ENCODE measurements at regions not wholly inside any gene's neighbourhood (a gene's known extent, or its start where the extent isn't known, plus 50 kb on each side); places are given as distances from the start of the nearest gene placed in this dataset.

- H3K4me3 ChIP-seq (replicated peaks; ENCODE audit: low read depth, low read length) = no peak overlapping the region
- DNase-seq (ENCODE audit: low read depth) = no peak
- TF ChIP-seq CTCF (IDR thresholded peaks at IDR 0.05; ENCODE audit: low read length, missing control alignments) = no peak
Measured at GRCh38 chr14:81953419-81953818, 419.8 kb upstream of the SEL1L start.

GRCh38 chr14:81955123-81955522, 421.5 kb upstream of the SEL1L start:
- DNase-seq (ENCODE audit: low read depth) = no peak
- no peak overlapping the region for H3K4me3 ChIP-seq (replicated peaks; ENCODE audit: low read depth, low read length)

GRCh38 chr14:81960781-81961180, 427.1 kb upstream of the SEL1L start:
- no peak for DNase-seq (ENCODE audit: low read depth)
- no peak for TF ChIP-seq CTCF (IDR thresholded peaks at IDR 0.05; ENCODE audit: low read length, missing control alignments)
- H3K4me3 ChIP-seq (replicated peaks; ENCODE audit: low read depth, low read length) = no peak overlapping the region

More at GRCh38 chr14:81955123-81955522, 421.5 kb upstream of the SEL1L start:
- no peak for TF ChIP-seq CTCF (IDR thresholded peaks at IDR 0.05; ENCODE audit: low read length, missing control alignments)

- no peak overlapping the region for H3K4me3 ChIP-seq (replicated peaks; ENCODE audit: low read depth, low read length)
- no peak for DNase-seq (ENCODE audit: low read depth)
- no peak for TF ChIP-seq CTCF (IDR thresholded peaks at IDR 0.05; ENCODE audit: low read length, missing control alignments)
Measured at GRCh38 chr14:81963846-81964245, 430.2 kb upstream of the SEL1L start.

GRCh38 chr14:81970307-81970706, 436.7 kb upstream of the SEL1L start:
- H3K4me3 ChIP-seq (replicated peaks; ENCODE audit: low read depth, low read length) = no peak overlapping the region
- no peak for DNase-seq (ENCODE audit: low read depth)
- no peak for TF ChIP-seq CTCF (IDR thresholded peaks at IDR 0.05; ENCODE audit: low read length, missing control alignments)

GRCh38 chr14:81971911-81972310, 438.3 kb upstream of the SEL1L start:
- DNase-seq (ENCODE audit: low read depth) = no peak
- no peak for TF ChIP-seq CTCF (IDR thresholded peaks at IDR 0.05; ENCODE audit: low read length, missing control alignments)
- no peak overlapping the region for H3K4me3 ChIP-seq (replicated peaks; ENCODE audit: low read depth, low read length)

GRCh38 chr14:81972601-81973000, 438.9 kb upstream of the SEL1L start:
- no peak for TF ChIP-seq CTCF (IDR thresholded peaks at IDR 0.05; ENCODE audit: low read length, missing control alignments)
- DNase-seq (ENCODE audit: low read depth) = no peak
- no peak overlapping the region for H3K4me3 ChIP-seq (replicated peaks; ENCODE audit: low read depth, low read length)

Data from fibroblast of pulmonary artery (primary cell).